A549 (cell line): ENCODE measurements at regions not wholly inside any gene's neighbourhood (a gene's known extent, or its start where the extent isn't known, plus 50 kb on each side); places are given as distances from the start of the nearest gene placed in this dataset.

ENCODE experiments used
- ATAC-seq, 2 experiments: fragments of 200-7000 bp in 1 of 2; fragments of >200 bp in 1 of 2; cut with Nextera tagmentation in 1 of 2; cut with Tn5 transposase in 1 of 2; 3 replicates each; pipeline versions ENCODE4 v1.8.0 to v1.9.1; 2018 to 2020; ENCODE audit warnings: mild to moderate bottlenecking in 1 of 2, moderate library complexity in 1 of 2
- CTCF ChIA-PET: fragments of 300-600 bp; sonication (Branson Sonifier 250); formaldehyde crosslinking; extraction: SDS; loops from one replicate; lab custom pipeline; 2021; ENCODE audit warnings: antibody characterized with exemption, inconsistent platforms; lab: Yijun Ruan, JAX
- POLR2A ChIA-PET: fragments of 350-600 bp; formaldehyde crosslinking; extraction: SDS; loops from one replicate; lab custom pipeline; 2021; ENCODE audit warnings: antibody characterized with exemption, inconsistent platforms; lab: Yijun Ruan, JAX
- DNase-seq, 2 experiments: peaks; one replicate each; pipeline versions ENCODE4 v3.0.0 to v3.0.0-alpha.2; 2011 to 2016; ENCODE audit warnings: low read depth in 1 of 2, low spot score in 1 of 2
- FAIRE-seq: peaks from 2 replicates; lab custom pipeline; 2011; peaks lifted over from hg19 to GRCh38; lab: Jason Lieb, UNC
- H3K27ac ChIP-seq, 2 experiments: fragments of >200 bp; sonication (Bioruptor Twin); formaldehyde crosslinking; 3 replicates each; pipeline ENCODE4 v1.5.1; 2016 to 2017
- H3K4me1 ChIP-seq: fragments of >200 bp; sonication (Bioruptor Twin); formaldehyde crosslinking; 3 replicates; pipeline ENCODE4 v1.6.1; 2016
- H3K4me2 ChIP-seq: fragments of >200 bp; sonication (Bioruptor Twin); formaldehyde crosslinking; 3 replicates; pipeline ENCODE4 v1.6.1; 2016
- H3K4me3 ChIP-seq: fragments of >200 bp; sonication (Bioruptor Twin); formaldehyde crosslinking; 3 replicates; pipeline ENCODE4 v1.5.1; 2016
- H3K9me3 ChIP-seq: fragments of >200 bp; sonication (Bioruptor Twin); formaldehyde crosslinking; 3 replicates; pipeline ENCODE4 v1.6.1; 2016
- BHLHE40 ChIP-seq: IDR thresholded peaks from 2 replicates; pipeline ENCODE4 v1.6.1; 2012; ENCODE audit warnings: low read depth, low read length, inconsistent platforms
- CBX2 ChIP-seq: fragments of 200-600 bp; sonication (generic); IDR thresholded peaks from 2 replicates; pipeline ENCODE4 v1.6.1; 2016; ENCODE audit warnings: low read depth, mild to moderate bottlenecking, borderline replicate concordance
- CTCF ChIP-seq: fragments of >200 bp; sonication (Bioruptor Twin); formaldehyde crosslinking; IDR thresholded peaks from 3 replicates; pipeline ENCODE4 v1.5.1; 2016
- FOSL2 ChIP-seq, 2 experiments: fragments of 450-650 bp in 1 of 2; fragments of >200 bp in 1 of 2; sonication (Bioruptor Twin) in 1 of 2; formaldehyde crosslinking; IDR thresholded peaks; 2 replicates each; pipeline versions ENCODE4 v1.5.0 to v1.6.1; 2016 to 2020; ENCODE audit warnings: mild to moderate bottlenecking in 1 of 2, moderate library complexity in 1 of 2
- FOXS1 ChIP-seq: fragments of 250-450 bp; sonication (Bioruptor Pico); IDR thresholded peaks from 2 replicates; pipeline ENCODE4 v1.5.0; 2020; ENCODE audit warnings: mild to moderate bottlenecking, moderate library complexity
- HEYL ChIP-seq: fragments of 250-450 bp; sonication (Bioruptor Pico); IDR thresholded peaks from 2 replicates; pipeline ENCODE4 v1.8.0; 2021; ENCODE audit warnings: mild to moderate bottlenecking, moderate library complexity
- HOXB5 ChIP-seq: fragments of 250-450 bp; sonication (Bioruptor Pico); IDR thresholded peaks from 2 replicates; pipeline ENCODE4 v1.5.0; 2020; ENCODE audit warnings: mild to moderate bottlenecking, moderate library complexity
- JUN ChIP-seq, 2 experiments: fragments of >200 bp; sonication (Bioruptor Twin); formaldehyde crosslinking; IDR thresholded peaks; 2 replicates in 1 of 2; 3 replicates in 1 of 2; pipeline ENCODE4 v1.6.1; 2016 to 2017
- JUNB ChIP-seq: fragments of >200 bp; sonication (Bioruptor Twin); formaldehyde crosslinking; IDR thresholded peaks from 2 replicates; pipeline ENCODE4 v1.6.1; 2016
- NFE2L2 ChIP-seq: fragments of 150-350 bp; conservative IDR thresholded peaks from 2 replicates; pipeline ENCODE4 v1.6.1; 2014; ENCODE audit warnings: low read length
- PBX3 ChIP-seq: IDR thresholded peaks from 2 replicates; pipeline ENCODE4 v1.6.1; 2012
- REST ChIP-seq: fragments of 200-600 bp; sonication (generic); IDR thresholded peaks from 2 replicates; pipeline ENCODE4 v1.6.1; 2016; ENCODE audit warnings: antibody characterized with exemption, mild to moderate bottlenecking, moderate library complexity
- RNF2 ChIP-seq: fragments of 200-600 bp; sonication (generic); IDR thresholded peaks from 2 replicates; pipeline ENCODE4 v1.6.1; 2016; ENCODE audit warnings: low read depth, mild to moderate bottlenecking, antibody characterized with exemption, moderate library complexity, borderline replicate concordance
- ZSCAN20 ChIP-seq: fragments of 250-450 bp; sonication (Bioruptor Pico); IDR thresholded peaks from 2 replicates; pipeline ENCODE4 v1.8.0; 2022; ENCODE audit warnings: mild to moderate bottlenecking, moderate library complexity
- WGBS: methylation state at CpG from one replicate; pipeline ENCODE4 v1.1.6; 2017; ENCODE audit errors: missing lambda C conversion rate; 5-methylcytosine and 5-hydroxymethylcytosine counted together
- TF ChIP-seq, protein P1 (sequence below): fragments of 150-350 bp; IDR thresholded peaks from 2 replicates; pipeline ENCODE4 v1.6.1; 2014; ENCODE audit warnings: low read depth, mild to moderate bottlenecking, low read length
- TF ChIP-seq, protein P2 (sequence below): fragments of 250-450 bp; sonication (Bioruptor Pico); IDR thresholded peaks from 2 replicates; pipeline ENCODE4 v1.5.0; 2020; ENCODE audit warnings: low read depth, mild to moderate bottlenecking, moderate library complexity
- TF ChIP-seq, protein P3 (sequence below): fragments of 450-650 bp; IDR thresholded peaks from 2 replicates; pipeline ENCODE4 v1.6.1; 2014; ENCODE audit warnings: antibody characterized with exemption
- TF ChIP-seq, protein P4 (sequence below): fragments of 250-450 bp; sonication (Bioruptor Pico); IDR thresholded peaks from 2 replicates; pipeline ENCODE4 v1.5.0; 2021; ENCODE audit warnings: mild to moderate bottlenecking, moderate library complexity, borderline replicate concordance

- H3K4me2 ChIP-seq, result peak overlapping the region; percentile 27; the same call in 1 of the 3 replicates
- 74% methylated on average over 17 of the region's 17 CpGs for WGBS
- CTCF ChIA-PET, result interaction anchor here (0.9 to 1.8 kb wide), 8 partner anchors 9 to 362 kb away, joined by 3 to 6 read pairs (median 4); no protein-coding TSS in a partner anchor
- 0 out of 3 replicates have a peak, but pooled peaks cover 2% of the 10 kb centered on the region for H3K9me3 ChIP-seq
- H3K4me3 ChIP-seq, result no peak overlapping the region
- TF ChIP-seq BHLHE40, result no peak
- no peak for TF ChIP-seq PBX3
- TF ChIP-seq, protein P1, sequence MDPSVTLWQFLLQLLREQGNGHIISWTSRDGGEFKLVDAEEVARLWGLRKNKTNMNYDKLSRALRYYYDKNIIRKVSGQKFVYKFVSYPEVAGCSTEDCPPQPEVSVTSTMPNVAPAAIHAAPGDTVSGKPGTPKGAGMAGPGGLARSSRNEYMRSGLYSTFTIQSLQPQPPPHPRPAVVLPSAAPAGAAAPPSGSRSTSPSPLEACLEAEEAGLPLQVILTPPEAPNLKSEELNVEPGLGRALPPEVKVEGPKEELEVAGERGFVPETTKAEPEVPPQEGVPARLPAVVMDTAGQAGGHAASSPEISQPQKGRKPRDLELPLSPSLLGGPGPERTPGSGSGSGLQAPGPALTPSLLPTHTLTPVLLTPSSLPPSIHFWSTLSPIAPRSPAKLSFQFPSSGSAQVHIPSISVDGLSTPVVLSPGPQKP, result no peak
- no peak for TF ChIP-seq HEYL
- TF ChIP-seq FOSL2 (IDR thresholded peaks at IDR 0.05), result no peak
- peak; percentile 68 for TF ChIP-seq FOSL2 (CRISPR knock-in tag; IDR thresholded peaks at IDR 0.05)
- TF ChIP-seq JUNB, result 0 out of 2 replicates have a peak, but pooled peaks have one; percentile 22
- no peak for TF ChIP-seq CTCF
- TF ChIP-seq JUN (IDR thresholded peaks at IDR 0.05), result no peak
- TF ChIP-seq, protein P2, sequence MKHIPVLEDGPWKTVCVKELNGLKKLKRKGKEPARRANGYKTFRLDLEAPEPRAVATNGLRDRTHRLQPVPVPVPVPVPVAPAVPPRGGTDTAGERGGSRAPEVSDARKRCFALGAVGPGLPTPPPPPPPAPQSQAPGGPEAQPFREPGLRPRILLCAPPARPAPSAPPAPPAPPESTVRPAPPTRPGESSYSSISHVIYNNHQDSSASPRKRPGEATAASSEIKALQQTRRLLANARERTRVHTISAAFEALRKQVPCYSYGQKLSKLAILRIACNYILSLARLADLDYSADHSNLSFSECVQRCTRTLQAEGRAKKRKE (CRISPR knock-in tag), result no peak
- TF ChIP-seq NFE2L2, result no peak
- TF ChIP-seq, all 56 proteins: peak for 2
- H3K4me1 ChIP-seq, result peaks cover 11% of the 10 kb centered on the region; the same call in 2 of the 3 replicates
- POLR2A ChIA-PET, result no interaction called here
- peak; percentile 49 to 60; a peak in 4 of 6 replicates for ATAC-seq
- FAIRE-seq, result no peak
- DNase-seq, result peak in 1 of 2 experiments; percentile 36
- peak overlapping the region in 1 of 2 experiments; percentile 44; a peak in 3 of 6 replicates for H3K27ac ChIP-seq
These were observed 269.8 kb downstream of the SYK start for GRCh38 chr9:91071184-91071990.

DNA sequence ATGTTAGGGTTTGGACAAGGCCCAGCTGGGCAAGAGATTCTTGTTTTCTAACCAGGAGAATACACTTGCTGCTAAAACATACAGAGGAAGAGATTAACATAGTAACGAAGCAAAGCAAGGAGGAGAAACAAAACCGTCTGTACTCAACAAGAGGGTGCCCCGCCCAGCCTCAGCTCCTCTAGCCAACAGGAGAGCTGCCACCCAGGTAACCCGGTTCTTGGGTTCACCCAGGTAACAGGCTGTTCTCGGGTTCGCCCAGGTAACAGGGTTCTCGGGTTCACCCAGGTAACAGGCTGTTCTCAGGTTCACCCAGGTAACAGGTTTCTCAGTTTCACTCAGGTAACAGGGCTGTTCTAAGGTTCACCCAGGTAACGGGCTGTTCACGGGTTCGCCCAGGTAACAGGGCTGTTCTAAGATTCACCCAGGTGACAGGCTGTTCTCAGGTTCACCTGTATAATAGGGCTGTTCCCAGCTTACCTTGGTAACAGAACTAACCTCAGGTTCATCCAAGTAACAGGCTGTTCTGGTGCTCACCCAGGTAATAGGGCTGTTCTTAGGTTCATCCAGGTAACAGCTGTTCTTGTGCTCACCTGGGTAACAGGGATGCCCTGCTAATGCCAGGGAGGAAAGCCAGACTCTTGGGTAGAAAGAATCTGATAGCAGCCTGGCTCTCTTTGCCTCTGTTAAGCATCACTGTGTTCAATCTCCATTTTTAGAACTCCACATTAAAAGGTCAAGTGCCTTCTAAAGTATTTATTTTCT, 271.6 kb downstream of the SYK start:
- no peak overlapping the region for H3K4me2 ChIP-seq
- FAIRE-seq (no peak), DNase-seq (no peak), ATAC-seq (no peak)
- 0 out of 3 replicates have a peak, but pooled peaks cover 2% of the 10 kb centered on the region for H3K9me3 ChIP-seq
- peaks cover 11% of the 10 kb centered on the region; the same call in 2 of the 3 replicates for H3K4me1 ChIP-seq
- 83% methylated on average over 10 of the region's 10 CpGs for WGBS
- POLR2A ChIA-PET, result no interaction called here
- no peak overlapping the region for H3K4me3 ChIP-seq
- CTCF ChIA-PET, result interaction anchor here (0.7 to 2.2 kb wide), 5 partner anchors 16 to 940 kb away, joined by 3 to 7 read pairs (median 4); no protein-coding TSS in a partner anchor
- no peak overlapping the region for H3K27ac ChIP-seq
- TF ChIP-seq, protein P3, sequence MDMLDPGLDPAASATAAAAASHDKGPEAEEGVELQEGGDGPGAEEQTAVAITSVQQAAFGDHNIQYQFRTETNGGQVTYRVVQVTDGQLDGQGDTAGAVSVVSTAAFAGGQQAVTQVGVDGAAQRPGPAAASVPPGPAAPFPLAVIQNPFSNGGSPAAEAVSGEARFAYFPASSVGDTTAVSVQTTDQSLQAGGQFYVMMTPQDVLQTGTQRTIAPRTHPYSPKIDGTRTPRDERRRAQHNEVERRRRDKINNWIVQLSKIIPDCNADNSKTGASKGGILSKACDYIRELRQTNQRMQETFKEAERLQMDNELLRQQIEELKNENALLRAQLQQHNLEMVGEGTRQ, result no peak
- no peak for TF ChIP-seq HOXB5 (CRISPR knock-in tag)
- TF ChIP-seq, protein P1, result no peak
- TF ChIP-seq ZSCAN20, result no peak
- no peak for TF ChIP-seq RNF2
- TF ChIP-seq CBX2, result no peak
- TF ChIP-seq, protein P4, sequence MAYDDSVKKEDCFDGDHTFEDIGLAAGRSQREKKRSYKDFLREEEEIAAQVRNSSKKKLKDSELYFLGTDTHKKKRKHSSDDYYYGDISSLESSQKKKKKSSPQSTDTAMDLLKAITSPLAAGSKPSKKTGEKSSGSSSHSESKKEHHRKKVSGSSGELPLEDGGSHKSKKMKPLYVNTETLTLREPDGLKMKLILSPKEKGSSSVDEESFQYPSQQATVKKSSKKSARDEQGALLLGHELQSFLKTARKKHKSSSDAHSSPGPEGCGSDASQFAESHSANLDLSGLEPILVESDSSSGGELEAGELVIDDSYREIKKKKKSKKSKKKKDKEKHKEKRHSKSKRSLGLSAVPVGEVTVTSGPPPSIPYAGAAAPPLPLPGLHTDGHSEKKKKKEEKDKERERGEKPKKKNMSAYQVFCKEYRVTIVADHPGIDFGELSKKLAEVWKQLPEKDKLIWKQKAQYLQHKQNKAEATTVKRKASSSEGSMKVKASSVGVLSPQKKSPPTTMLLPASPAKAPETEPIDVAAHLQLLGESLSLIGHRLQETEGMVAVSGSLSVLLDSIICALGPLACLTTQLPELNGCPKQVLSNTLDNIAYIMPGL (CRISPR knock-in tag), result no peak
- TF ChIP-seq REST, result no peak
- TF ChIP-seq JUN (IDR thresholded peaks at IDR 0.05), result no peak
- TF ChIP-seq FOXS1 (CRISPR knock-in tag), result no peak
